ENCODE measurements at regions not wholly inside any gene's neighbourhood (a gene's known extent, or its start where the extent isn't known, plus 50 kb on each side); places are given as distances from the start of the nearest gene placed in this dataset.

GRCh38 chr15:77836121-77836692 is 203.5 kb upstream of the LINGO1 start (continued):
- no peak for TF ChIP-seq ZNF776 (tag by site-specific recombination; IDR thresholded peaks at IDR 0.05; ENCODE audit: borderline replicate concordance)
- no peak for TF ChIP-seq ZNF391 (tag by site-specific recombination; IDR thresholded peaks at IDR 0.05; ENCODE audit: borderline replicate concordance, low read depth)

- H3K4me1 ChIP-seq (ENCODE audit: control insufficient read depth, insufficient read depth, low read length), result no peaks in the 10 kb centered on the region
- ChIA-PET CTCF (interaction anchor here (0.7 to 1.2 kb wide), 3 partner anchors 10 to 193 kb away, joined by 3 to 6 read pairs (median 4); no protein-coding TSS in a partner anchor), POLR2A (interaction anchor here (0.7 kb wide), 1 partner anchor 235 kb away, joined by 3 read pairs; no protein-coding TSS in a partner anchor)
- no peak overlapping the region for H3K4me3 ChIP-seq (ENCODE audit: low read depth, low read length)
- no peaks in the 10 kb centered on the region for H3K36me3 ChIP-seq (ENCODE audit: control insufficient read depth in 2 of 2, insufficient read depth in 1 of 2, low read length in 2 of 2)
- no peaks in the 10 kb centered on the region for H3K9me3 ChIP-seq (ENCODE audit: control insufficient read depth, insufficient read depth, low read depth, low read length)
- TF ChIP-seq SP2 (tag by site-specific recombination; IDR thresholded peaks at IDR 0.05) (no peak), ZNF350 (tag by site-specific recombination; IDR thresholded peaks at IDR 0.05) (no peak), PRDM6 (tag by site-specific recombination; IDR thresholded peaks at IDR 0.05) (no peak), ZNF513 (tag by site-specific recombination; IDR thresholded peaks at IDR 0.05) (no peak), ZBTB17 (tag by site-specific recombination; IDR thresholded peaks at IDR 0.05) (peak; percentile 38; the same call in 1 of the 2 replicates)
- no peak overlapping the region for H3K27ac ChIP-seq (ENCODE audit: extremely low read depth, low read depth, low read length)
Observed at GRCh38 chr15:77834276-77834990, 201.7 kb upstream of the LINGO1 start.

GRCh38 chr15:77832874-77833273 is 200.2 kb upstream of the LINGO1 start:
- H3K36me3 ChIP-seq (ENCODE audit: control insufficient read depth in 2 of 2, insufficient read depth in 1 of 2, low read length in 2 of 2), result no peaks in the 10 kb centered on the region
- ChIA-PET POLR2A (no interaction called here), CTCF (interaction anchor here (0.9 to 4.8 kb wide), 3 partner anchors 12 to 215 kb away, joined by 3 to 40 read pairs (median 3); no protein-coding TSS in a partner anchor)
- TF ChIP-seq SCRT1 (tag by site-specific recombination; IDR thresholded peaks at IDR 0.05; ENCODE audit: borderline replicate concordance) (no peak), ZBTB49 (tag by site-specific recombination; IDR thresholded peaks at IDR 0.05; ENCODE audit: low read depth) (no peak), ZNF530 (tag by site-specific recombination; IDR thresholded peaks at IDR 0.05; ENCODE audit: low read depth) (no peak), ZNF747 (tag by site-specific recombination; IDR thresholded peaks at IDR 0.05) (no peak), ZNF221 (tag by site-specific recombination; IDR thresholded peaks at IDR 0.05; ENCODE audit: borderline replicate concordance) (no peak)
- no peak overlapping the region for H3K4me3 ChIP-seq (ENCODE audit: low read depth, low read length)
- no peak overlapping the region for H3K27ac ChIP-seq (ENCODE audit: extremely low read depth, low read depth, low read length)
- no peaks in the 10 kb centered on the region for H3K9me3 ChIP-seq (ENCODE audit: control insufficient read depth, insufficient read depth, low read depth, low read length)
- no peaks in the 10 kb centered on the region for H3K4me1 ChIP-seq (ENCODE audit: control insufficient read depth, insufficient read depth, low read length)

- H3K36me3 ChIP-seq (ENCODE audit: control insufficient read depth in 2 of 2, insufficient read depth in 1 of 2, low read length in 2 of 2), result no peaks in the 10 kb centered on the region
- H3K9me3 ChIP-seq (ENCODE audit: control insufficient read depth, insufficient read depth, low read depth, low read length), result no peaks in the 10 kb centered on the region
- no peak overlapping the region for H3K4me3 ChIP-seq (ENCODE audit: low read depth, low read length)
- POLR2A ChIA-PET, result no interaction called here
- TF ChIP-seq IKZF3 (tag by site-specific recombination; IDR thresholded peaks at IDR 0.05) (no peak), GLIS1 (tag by site-specific recombination; IDR thresholded peaks at IDR 0.05) (no peak), WT1 (tag by site-specific recombination; IDR thresholded peaks at IDR 0.05) (peak; percentile 35; the same call in 1 of the 2 replicates)
- H3K4me1 ChIP-seq (ENCODE audit: control insufficient read depth, insufficient read depth, low read length), result no peaks in the 10 kb centered on the region
- no peak overlapping the region for H3K27ac ChIP-seq (ENCODE audit: extremely low read depth, low read depth, low read length)
- CTCF ChIA-PET, result interaction anchor here (0.7 to 4.8 kb wide), 5 partner anchors 11 to 214 kb away, joined by 3 to 40 read pairs (median 3); no protein-coding TSS in a partner anchor
Observed at GRCh38 chr15:77831986-77832385, 199.3 kb upstream of the LINGO1 start.

Measured in HEK293 (cell line).